ENCODE measurements at regions not wholly inside any gene's neighbourhood (a gene's known extent, or its start where the extent isn't known, plus 50 kb on each side); places are given as distances from the start of the nearest gene placed in this dataset.

GRCh38 chr5:155079698-155080097, 66.1 kb downstream of the KIF4B start:
- FAIRE-seq (no peak), DNase-seq (ENCODE audit: low read depth, low spot score) (no peak)
- Histone ChIP-seq H2AFZ (ENCODE audit: low read depth, low read length) (no peak overlapping the region), H3K9ac (replicated peaks; ENCODE audit: extremely low read depth, insufficient read depth, low read length) (no peak overlapping the region), H3K9me1 (replicated peaks; ENCODE audit: control insufficient read depth, extremely low read depth, insufficient read depth, low read length) (no peaks in the 10 kb centered on the region), H3K36me3 (ENCODE audit: control insufficient read depth in 2 of 2, extremely low read depth in 1 of 2, insufficient read depth in 2 of 2, low read length in 2 of 2) (no peaks in the 10 kb centered on the region), H3K4me2 (ENCODE audit: insufficient read depth, low read length) (no peak overlapping the region), H3K9me3 (replicated peaks; ENCODE audit: control insufficient read depth, insufficient read depth, low read length) (no peaks in the 10 kb centered on the region), H3K4me3 (replicated peaks in 1 of 3; ENCODE audit: insufficient read depth in 1 of 3, low read depth in 1 of 3, low read length in 3 of 3) (no peak overlapping the region), H3K27ac (ENCODE audit: insufficient read depth, low read depth, low read length) (no peak overlapping the region), H3K79me2 (ENCODE audit: control insufficient read depth, insufficient read depth, low read length) (no peaks in the 10 kb centered on the region), H3K27me3 (ENCODE audit: control insufficient read depth in 2 of 2, insufficient read depth in 2 of 2, low read length in 2 of 2) (no peaks in the 10 kb centered on the region), H3K4me1 (ENCODE audit: control insufficient read depth, extremely low read depth, insufficient read depth, low read length) (peaks cover 17% of the 10 kb centered on the region), H4K20me1 (replicated peaks; ENCODE audit: control insufficient read depth, extremely low read depth, insufficient read depth, low read length) (no peaks in the 10 kb centered on the region)
- TF ChIP-seq MAX (IDR thresholded peaks at IDR 0.05; ENCODE audit: insufficient read depth, insufficient read length) (no peak), POLR2A (IDR thresholded peaks at IDR 0.05; ENCODE audit: low read depth, low read length) (no peak), EZH2 (IDR thresholded peaks at IDR 0.05; ENCODE audit: borderline replicate concordance, low read depth, low read length, severe bottlenecking) (no peak), GATA2 (IDR thresholded peaks at IDR 0.05; ENCODE audit: insufficient read depth, insufficient read length, low read depth, low read length) (no peak), FOS (IDR thresholded peaks at IDR 0.05; ENCODE audit: borderline replicate concordance, insufficient read depth, low read length) (no peak), POLR2AphosphoS5 (IDR thresholded peaks at IDR 0.05; ENCODE audit: insufficient read depth, low read depth, low read length) (no peak), CTCF (IDR thresholded peaks at IDR 0.05; ENCODE audit: extremely low read depth in 1 of 2, insufficient read depth in 1 of 2, low read depth in 1 of 2, low read length in 2 of 2) (no peak), MYC (IDR thresholded peaks at IDR 0.05; ENCODE audit: low read depth, low read length) (no peak), JUN (IDR thresholded peaks at IDR 0.05; ENCODE audit: borderline replicate concordance, insufficient read depth, insufficient read length, low read depth) (no peak)
- intact Hi-C loops (cut with micrococcal nuclease): loop anchor here (5.0 kb wide), 1 partner anchor 82 kb away; no protein-coding TSS in a partner anchor
- BruUV-seq (replicated peaks): no TSS peak
- CTCF ChIA-PET: no interaction called here
- dilution Hi-C loops (cut with MboI; ENCODE audit: extremely low pct_ligation_motif_present, low sequenced_read_pairs): no loop called here
- POLR2A ChIA-PET: no interaction called here

Data from endothelial cell of umbilical vein (primary cell).